Central memory CD8-positive, alpha-beta T cell (primary cell): ENCODE measurements at regions not wholly inside any gene's neighbourhood (a gene's known extent, or its start where the extent isn't known, plus 50 kb on each side); places are given as distances from the start of the nearest gene placed in this dataset.

Experiments used
- ATAC-seq: fragments of 150-1000 bp; cut with Tn5 transposase; replicated peaks from 2 replicates; pipeline ENCODE4 v1.10.0; 2022; ENCODE audit warnings: mild to moderate bottlenecking, moderate FRiP score, moderate number of reproducible peaks; ENCODE audit not compliant: poor library complexity, severe bottlenecking; ENCODE audit errors: extremely low read depth
- DNase-seq, 2 donors: peaks; one replicate each; pipeline ENCODE4 v3.0.0; 2021; ENCODE audit warnings: low spot score in 2 of 2
- H3K27ac Mint-ChIP-seq: one replicate; pipeline ENCODE4 v1.8.0; 2022; ENCODE audit warnings: low read depth, mild to moderate bottlenecking, moderate library complexity, mixed read lengths
- H3K27me3 Mint-ChIP-seq: one replicate; pipeline ENCODE4 v1.8.0; 2022; ENCODE audit warnings: mixed read lengths
- H3K36me3 Mint-ChIP-seq: one replicate; pipeline ENCODE4 v1.8.0; 2022; ENCODE audit warnings: mild to moderate bottlenecking, moderate library complexity, mixed read lengths; ENCODE audit not compliant: insufficient read depth
- H3K4me1 Mint-ChIP-seq: one replicate; pipeline ENCODE4 v1.8.0; 2022; ENCODE audit warnings: mixed read lengths
- H3K4me3 Mint-ChIP-seq: one replicate; pipeline ENCODE4 v1.8.0; 2022; ENCODE audit warnings: mild to moderate bottlenecking, moderate library complexity, mixed read lengths
- H3K9me3 Mint-ChIP-seq: one replicate; pipeline ENCODE4 v1.8.0; 2022; ENCODE audit warnings: mixed read lengths

DNA sequence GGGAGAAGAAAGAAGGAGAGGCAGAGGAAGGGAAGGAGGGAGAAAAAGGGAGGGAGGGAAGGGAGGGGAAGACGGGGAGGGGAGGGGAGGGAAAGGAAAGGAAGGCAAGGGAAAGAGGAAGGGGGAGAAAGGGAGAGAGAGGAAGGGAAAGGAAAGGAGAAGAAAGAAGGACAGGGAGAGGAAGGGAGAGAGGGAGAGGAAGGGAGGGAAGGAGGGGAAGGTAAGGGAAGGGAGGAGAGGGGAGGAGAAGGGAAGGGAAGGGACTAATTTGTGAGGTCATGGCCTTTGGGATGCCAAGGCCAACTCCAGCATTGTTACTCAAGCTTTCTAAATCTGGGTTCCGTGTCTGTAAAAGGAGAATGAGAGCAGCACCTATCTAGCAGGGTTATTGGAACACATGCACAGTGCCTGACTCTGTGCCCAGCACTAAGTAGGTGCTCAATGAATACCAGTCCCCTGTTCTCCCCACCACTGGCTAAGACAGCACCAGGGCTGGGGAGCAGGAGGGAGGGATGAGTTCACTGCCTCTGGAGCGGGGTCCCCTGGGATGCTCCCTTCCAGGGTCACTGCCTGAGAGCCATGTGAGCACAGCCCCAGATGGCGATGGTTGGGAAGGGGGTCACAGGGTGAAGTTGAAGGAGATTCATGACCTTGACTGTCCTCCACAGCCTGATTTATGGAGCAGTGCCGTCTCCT is 560.1 kb upstream of the TBX3 start:
- no peaks in the 10 kb centered on the region for H3K4me1 Mint-ChIP-seq
- DNase-seq, result no peak
- H3K27ac Mint-ChIP-seq, result no peak overlapping the region
- H3K27me3 Mint-ChIP-seq, result no peaks in the 10 kb centered on the region
- no peak for ATAC-seq
- peaks cover 2% of the 10 kb centered on the region for H3K36me3 Mint-ChIP-seq
- peaks cover 23% of the 10 kb centered on the region for H3K9me3 Mint-ChIP-seq
- H3K4me3 Mint-ChIP-seq, result no peak overlapping the region

DNA sequence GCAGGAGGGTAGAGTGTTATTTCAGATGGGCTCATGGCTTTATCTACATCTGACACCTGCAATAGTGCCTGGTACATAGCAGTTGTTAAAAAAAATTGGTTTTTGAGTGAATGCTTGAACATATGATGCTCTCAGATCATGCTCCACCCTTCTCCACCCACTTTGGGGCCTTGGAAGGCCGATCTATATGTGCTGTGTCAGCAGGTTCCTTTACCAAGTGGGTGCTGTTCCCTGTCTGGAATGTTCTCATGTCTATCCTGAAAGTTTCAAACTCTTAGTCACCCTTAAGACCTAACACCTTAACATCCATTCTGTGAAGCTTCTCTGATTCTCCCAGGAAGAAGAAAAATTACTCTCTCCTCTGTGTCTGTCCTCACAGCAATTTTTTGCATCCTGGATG is 556.3 kb upstream of the TBX3 start:
- Mint-ChIP-seq H3K27me3 (no peaks in the 10 kb centered on the region), H3K4me1 (no peaks in the 10 kb centered on the region), H3K4me3 (no peak overlapping the region), H3K9me3 (peaks cover 38% of the 10 kb centered on the region), H3K36me3 (peaks cover 4% of the 10 kb centered on the region), H3K27ac (no peak overlapping the region)
- DNase-seq (no peak), ATAC-seq (no peak)

DNA sequence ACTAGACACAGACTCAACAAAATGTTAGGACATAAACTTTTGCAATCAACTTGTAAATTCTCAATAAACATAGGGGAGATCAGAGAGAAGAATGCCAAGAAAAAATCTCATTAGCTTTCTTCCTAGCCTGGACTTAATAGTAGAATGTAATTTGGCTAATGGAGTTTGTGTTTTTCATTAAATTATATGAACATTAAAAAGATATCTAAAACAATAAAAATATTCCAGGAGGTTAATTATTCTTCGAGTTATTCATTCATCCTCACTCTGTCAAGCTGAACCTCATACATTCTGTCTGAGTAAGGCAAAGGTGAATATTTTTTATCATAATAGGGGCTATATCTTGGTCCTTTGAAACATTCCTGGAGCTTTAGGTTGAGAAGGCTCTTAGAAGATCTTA is 551.9 kb upstream of the TBX3 start:
- H3K4me1 Mint-ChIP-seq, result no peaks in the 10 kb centered on the region
- no peak for ATAC-seq

DNA sequence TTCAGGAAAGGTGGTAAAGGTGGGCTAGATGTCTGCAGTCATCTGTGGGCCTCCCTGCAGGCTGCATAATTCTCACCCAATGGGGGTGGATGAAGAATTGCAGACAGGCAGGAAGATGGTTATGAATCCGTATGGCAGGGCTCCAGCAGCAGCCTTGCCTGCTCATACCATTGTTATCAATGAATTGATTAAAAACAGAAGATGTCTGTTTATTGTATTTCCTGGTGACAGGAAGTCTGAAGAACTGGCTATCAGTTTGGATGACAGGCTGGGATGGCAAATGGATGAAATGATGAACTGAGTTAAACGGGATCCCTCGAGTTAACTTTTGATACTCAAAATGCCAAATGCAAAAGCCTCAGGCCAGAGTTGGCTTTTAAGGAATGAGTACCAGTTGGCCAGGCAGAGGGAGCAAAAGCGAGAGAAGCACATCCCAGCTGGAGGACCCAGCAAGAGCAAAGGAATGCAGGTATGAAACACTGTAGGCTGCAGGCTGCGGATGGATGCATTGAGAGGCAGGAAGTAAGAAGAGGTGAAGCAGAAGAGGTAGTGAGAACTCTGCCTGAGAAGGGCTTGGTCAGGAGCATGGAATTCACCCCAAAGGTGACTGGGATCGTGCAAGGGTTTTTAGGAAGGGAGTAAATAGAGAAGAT is 550.0 kb upstream of the TBX3 start:
- no peaks in the 10 kb centered on the region for H3K4me1 Mint-ChIP-seq
- DNase-seq, result no peak
- H3K9me3 Mint-ChIP-seq, result peaks cover 19% of the 10 kb centered on the region
- no peak for ATAC-seq
- no peak overlapping the region for H3K4me3 Mint-ChIP-seq
- no peak overlapping the region for H3K27ac Mint-ChIP-seq
- H3K27me3 Mint-ChIP-seq, result no peaks in the 10 kb centered on the region
- peaks cover 2% of the 10 kb centered on the region for H3K36me3 Mint-ChIP-seq

More for the DNA sequence above, 551.9 kb upstream of the TBX3 start:
- H3K9me3 Mint-ChIP-seq, result peaks cover 30% of the 10 kb centered on the region
- peaks cover 4% of the 10 kb centered on the region for H3K36me3 Mint-ChIP-seq
- H3K4me3 Mint-ChIP-seq, result no peak overlapping the region
- DNase-seq, result no peak
- H3K27ac Mint-ChIP-seq, result no peak overlapping the region
- H3K27me3 Mint-ChIP-seq, result no peaks in the 10 kb centered on the region

DNA sequence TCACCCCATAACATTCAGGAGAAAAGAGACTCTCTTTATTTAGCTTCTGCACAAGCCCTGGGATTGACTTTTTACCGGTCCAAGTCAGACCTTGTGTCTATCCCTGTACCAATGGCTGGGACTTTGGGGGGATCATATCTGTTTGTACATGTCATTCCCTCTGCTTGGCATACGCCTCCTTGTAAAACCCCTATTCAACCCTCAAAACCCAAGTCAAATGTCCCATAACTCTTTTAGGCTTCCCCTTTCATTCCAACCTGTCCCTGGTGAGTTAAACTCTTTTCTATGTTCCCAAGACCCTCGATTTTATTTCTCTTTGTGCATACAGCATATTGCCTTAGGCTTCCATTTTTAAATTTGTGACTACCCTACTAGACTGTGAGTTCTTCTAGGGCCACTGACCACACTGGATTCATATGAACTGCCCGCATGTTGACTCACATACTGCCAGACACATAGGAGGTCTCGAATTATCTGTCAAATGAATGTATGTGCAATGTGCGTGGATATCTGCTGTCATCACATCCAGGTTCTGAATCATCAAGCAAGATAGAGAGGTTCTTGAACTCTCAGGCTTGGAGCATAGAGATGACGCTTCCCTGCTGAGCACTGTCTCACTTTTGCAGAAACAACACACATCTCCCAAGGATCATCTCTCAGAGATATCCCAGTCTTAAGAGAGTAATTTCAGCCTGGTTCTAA is 548.6 kb upstream of the TBX3 start:
- no peak overlapping the region for H3K27ac Mint-ChIP-seq
- H3K4me1 Mint-ChIP-seq, result no peaks in the 10 kb centered on the region
- no peak overlapping the region for H3K4me3 Mint-ChIP-seq
- no peak for ATAC-seq
- peaks cover 2% of the 10 kb centered on the region for H3K36me3 Mint-ChIP-seq
- no peak for DNase-seq
- H3K27me3 Mint-ChIP-seq, result no peaks in the 10 kb centered on the region
- peaks cover 12% of the 10 kb centered on the region for H3K9me3 Mint-ChIP-seq

DNA sequence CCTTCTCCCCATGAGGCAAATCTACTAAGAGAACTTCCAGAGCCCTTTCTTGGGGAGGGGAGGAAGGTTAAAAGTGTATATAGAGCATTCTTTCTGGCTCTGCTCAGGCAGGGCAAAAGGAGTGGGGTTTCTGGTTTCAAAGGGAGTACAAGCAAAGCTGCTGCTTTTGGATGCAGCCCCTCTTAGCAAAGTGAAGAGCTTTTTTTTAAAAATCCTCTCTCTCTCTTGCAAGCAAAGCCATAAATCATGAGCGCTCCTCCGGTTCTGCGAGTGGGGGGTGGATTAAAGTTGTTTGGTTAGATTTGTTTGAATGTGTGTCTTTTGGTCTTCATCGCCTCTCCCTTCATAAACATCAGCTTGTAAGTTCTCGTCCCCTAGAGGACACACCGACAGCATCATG is 546.6 kb upstream of the TBX3 start:
- H3K4me1 Mint-ChIP-seq, result no peaks in the 10 kb centered on the region

DNA sequence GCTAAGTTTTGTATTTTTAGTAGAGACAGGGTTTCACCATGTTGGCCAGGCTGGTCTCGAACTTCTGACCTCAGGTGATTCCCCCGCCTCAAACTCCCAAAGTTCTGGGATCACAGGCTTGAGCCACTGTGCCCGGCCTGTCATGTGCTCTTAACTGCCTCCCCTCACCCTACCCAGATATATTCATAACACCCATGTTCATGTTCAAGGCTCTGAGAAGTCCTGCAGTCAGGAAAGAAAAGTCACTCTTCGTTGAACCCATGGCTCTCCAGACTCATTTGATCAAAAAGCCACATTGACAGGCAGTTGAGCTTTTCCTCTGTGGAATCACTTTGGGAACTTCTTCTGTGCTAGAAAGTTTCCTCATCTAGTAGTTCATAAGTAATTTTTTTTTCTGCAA is 545.5 kb upstream of the TBX3 start:
- Mint-ChIP-seq H3K4me3 (no peak overlapping the region), H3K27ac (no peak overlapping the region), H3K27me3 (no peaks in the 10 kb centered on the region), H3K9me3 (peaks cover 10% of the 10 kb centered on the region), H3K4me1 (no peaks in the 10 kb centered on the region), H3K36me3 (no peaks in the 10 kb centered on the region)
- ATAC-seq (no peak), DNase-seq (no peak)

More for the DNA sequence above, 546.6 kb upstream of the TBX3 start:
- H3K27ac Mint-ChIP-seq, result no peak overlapping the region
- peaks cover 8% of the 10 kb centered on the region for H3K9me3 Mint-ChIP-seq
- H3K27me3 Mint-ChIP-seq, result no peaks in the 10 kb centered on the region
- DNase-seq (no peak), ATAC-seq (no peak)
- H3K4me3 Mint-ChIP-seq, result no peak overlapping the region
- H3K36me3 Mint-ChIP-seq, result no peaks in the 10 kb centered on the region

DNA sequence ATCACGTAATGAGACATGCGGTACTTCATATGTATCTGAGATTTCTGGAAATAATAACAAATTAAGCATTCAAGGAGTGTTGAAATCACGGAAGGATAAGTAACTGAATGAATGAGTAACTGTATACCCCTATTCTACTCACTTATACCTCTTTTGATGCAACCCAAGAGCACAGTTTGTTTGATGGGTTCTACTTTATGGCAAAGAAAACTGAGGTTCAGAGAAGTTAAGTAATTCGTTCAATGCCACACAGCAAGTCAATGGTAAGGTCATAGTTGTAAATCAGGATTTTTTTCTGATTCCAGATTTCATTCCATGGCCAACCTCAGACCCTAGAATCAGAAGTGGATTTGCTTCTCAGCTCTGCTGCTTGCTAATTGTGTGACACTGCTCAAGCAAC is 544.5 kb upstream of the TBX3 start:
- H3K27ac Mint-ChIP-seq, result no peak overlapping the region
- H3K27me3 Mint-ChIP-seq, result no peaks in the 10 kb centered on the region
- H3K36me3 Mint-ChIP-seq, result no peaks in the 10 kb centered on the region
- H3K4me3 Mint-ChIP-seq, result no peak overlapping the region
- peaks cover 10% of the 10 kb centered on the region for H3K9me3 Mint-ChIP-seq
- no peak for DNase-seq
- no peak for ATAC-seq
- no peaks in the 10 kb centered on the region for H3K4me1 Mint-ChIP-seq

DNA sequence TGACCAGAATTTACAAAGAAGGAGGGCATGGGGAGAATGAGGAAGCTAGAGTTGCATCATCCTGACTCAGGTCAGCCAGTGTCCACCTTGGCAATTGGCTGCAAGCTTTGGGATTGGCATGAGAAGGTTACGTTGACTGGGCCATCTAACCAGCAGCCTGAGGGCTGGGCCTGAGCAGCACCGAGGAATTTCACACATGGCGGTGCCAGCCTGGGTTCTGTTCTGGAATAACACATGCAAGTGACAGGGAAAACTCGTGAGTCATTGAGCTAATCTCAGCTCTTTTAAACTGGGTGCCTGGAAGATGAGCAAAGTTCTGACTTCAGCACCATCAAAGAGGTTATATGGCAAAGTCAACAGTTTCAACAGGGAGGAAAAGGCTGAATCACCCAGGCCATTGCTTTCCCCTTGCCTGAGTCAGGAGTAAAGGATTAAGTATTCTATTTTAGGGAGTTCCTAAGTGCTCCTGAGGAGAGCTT is 543.2 kb upstream of the TBX3 start:
- Mint-ChIP-seq H3K4me3 (no peak overlapping the region), H3K27me3 (no peaks in the 10 kb centered on the region), H3K36me3 (no peaks in the 10 kb centered on the region), H3K9me3 (peaks cover 10% of the 10 kb centered on the region), H3K4me1 (no peaks in the 10 kb centered on the region), H3K27ac (no peak overlapping the region)
- ATAC-seq (no peak), DNase-seq (no peak)

DNA sequence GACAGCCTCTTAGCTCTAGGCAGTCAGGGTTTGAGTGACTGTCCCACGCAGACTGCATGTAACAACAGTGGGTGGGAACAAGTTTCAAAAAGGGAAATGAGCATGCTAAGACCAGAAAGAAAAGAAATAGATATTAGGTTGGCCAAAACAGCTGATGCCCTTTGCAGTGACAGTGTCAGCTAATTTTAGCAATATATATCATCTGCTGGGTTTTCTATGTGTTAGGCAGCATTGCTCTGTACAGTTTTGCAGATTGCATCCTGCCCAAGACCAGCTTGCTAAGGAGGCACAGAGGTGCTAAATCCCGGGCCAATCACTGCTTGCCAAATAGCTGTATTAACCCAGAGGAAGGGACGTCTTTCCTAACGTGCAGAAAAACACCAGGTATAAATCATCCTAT is 541.9 kb upstream of the TBX3 start:
- Mint-ChIP-seq H3K4me3 (no peak overlapping the region), H3K9me3 (peaks cover 10% of the 10 kb centered on the region)
- DNase-seq, result no peak

DNA sequence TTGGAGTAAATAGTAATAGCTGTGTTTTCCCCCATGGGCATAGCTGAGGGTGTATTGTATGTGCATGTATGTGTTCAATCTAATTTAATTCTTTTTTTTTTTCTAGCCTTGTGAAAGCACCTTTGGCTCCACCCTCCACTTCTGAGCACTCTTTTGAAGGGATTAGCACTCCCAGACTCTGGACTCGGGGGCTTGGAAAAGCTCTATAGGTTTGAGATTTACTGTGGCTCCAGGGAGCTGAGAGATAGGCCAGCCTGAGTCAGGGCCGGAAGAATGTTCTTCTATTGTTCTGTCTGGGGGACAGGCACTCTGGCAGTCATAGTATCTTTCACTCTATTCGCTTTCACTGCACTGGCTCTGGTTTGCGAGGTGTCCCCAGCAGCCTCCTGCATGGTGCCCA is 540.0 kb upstream of the TBX3 start:
- Mint-ChIP-seq H3K36me3 (no peaks in the 10 kb centered on the region), H3K9me3 (peaks cover 25% of the 10 kb centered on the region), H3K4me1 (no peaks in the 10 kb centered on the region), H3K27me3 (no peaks in the 10 kb centered on the region), H3K27ac (no peak overlapping the region), H3K4me3 (no peak overlapping the region)
- DNase-seq (no peak), ATAC-seq (no peak)

More for the DNA sequence above, 541.9 kb upstream of the TBX3 start:
- no peaks in the 10 kb centered on the region for H3K4me1 Mint-ChIP-seq
- no peak for ATAC-seq
- H3K27me3 Mint-ChIP-seq, result no peaks in the 10 kb centered on the region
- H3K27ac Mint-ChIP-seq, result no peak overlapping the region
- no peaks in the 10 kb centered on the region for H3K36me3 Mint-ChIP-seq

DNA sequence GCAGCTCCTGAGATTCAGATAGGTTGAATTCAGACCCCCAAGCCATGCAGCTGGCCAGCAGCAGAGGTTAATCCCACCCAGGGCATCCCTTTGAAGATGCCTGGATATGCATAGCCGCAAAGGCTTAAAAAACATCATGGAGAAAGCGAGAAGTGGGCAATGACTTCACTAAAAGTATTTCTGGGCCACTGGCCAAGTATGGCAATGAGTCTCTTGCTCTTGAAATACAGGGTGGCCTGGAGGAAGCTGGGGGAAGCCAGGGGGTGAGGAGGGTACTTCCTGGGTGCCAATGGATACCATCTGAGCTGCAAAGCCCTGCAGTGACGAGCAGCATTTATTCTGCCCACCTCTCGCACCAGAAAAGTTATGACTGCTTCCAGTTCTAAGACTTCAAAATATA is 539.3 kb upstream of the TBX3 start:
- no peak for DNase-seq
- Mint-ChIP-seq H3K4me3 (no peak overlapping the region), H3K27me3 (no peaks in the 10 kb centered on the region), H3K4me1 (no peaks in the 10 kb centered on the region), H3K36me3 (no peaks in the 10 kb centered on the region), H3K27ac (no peak overlapping the region), H3K9me3 (peaks cover 29% of the 10 kb centered on the region)
- ATAC-seq, result no peak

DNA sequence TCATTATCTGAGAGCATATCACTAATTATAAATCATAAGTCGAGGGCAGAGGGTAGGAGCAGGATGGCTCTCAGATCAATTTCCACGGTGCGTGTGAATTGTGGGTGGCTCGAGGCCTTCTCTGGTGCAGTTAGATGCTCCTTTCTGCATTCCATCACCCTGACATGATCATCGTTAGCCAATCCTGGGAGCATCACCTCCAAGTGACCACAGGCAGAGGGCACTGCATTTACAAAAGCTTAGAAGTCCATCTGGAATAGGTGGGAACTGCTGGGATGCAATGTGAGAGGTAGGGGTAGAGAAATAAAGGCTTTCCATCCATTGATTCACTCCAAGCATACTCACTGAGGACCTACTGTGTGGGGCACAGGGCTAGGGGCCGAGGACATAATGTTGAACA is 538.2 kb upstream of the TBX3 start:
- Mint-ChIP-seq H3K4me1 (no peaks in the 10 kb centered on the region), H3K27me3 (no peaks in the 10 kb centered on the region), H3K4me3 (no peak overlapping the region), H3K9me3 (peaks cover 32% of the 10 kb centered on the region), H3K27ac (no peak overlapping the region), H3K36me3 (no peaks in the 10 kb centered on the region)
- no peak for ATAC-seq
- no peak for DNase-seq
